ENCODE measurements at regions not wholly inside any gene's neighbourhood (a gene's known extent, or its start where the extent isn't known, plus 50 kb on each side); places are given as distances from the start of the nearest gene placed in this dataset.
"Not testable (repeated sequence)": the region's sequence is repeated elsewhere in the genome, so short reads cannot be mapped to it uniquely, and the experiment has no call there.

DNA sequence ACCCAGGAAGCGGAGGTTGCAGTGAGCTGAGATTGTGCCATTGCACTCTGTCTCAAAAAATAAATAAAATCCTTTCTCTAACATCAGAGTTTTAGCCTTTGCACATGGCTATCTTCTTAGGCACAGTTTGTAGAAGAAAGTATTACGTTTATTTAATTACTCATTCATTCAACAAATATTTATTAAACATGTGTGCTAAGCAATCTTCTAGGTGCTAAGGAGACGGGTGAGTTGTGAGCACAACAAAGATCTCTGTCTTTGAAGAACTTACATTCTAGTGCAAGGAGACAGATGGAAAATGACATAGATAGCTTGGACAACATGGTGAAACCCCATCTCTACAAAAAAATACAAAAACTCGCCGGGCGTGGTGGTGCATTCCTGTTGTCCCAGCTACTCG is 122.3 kb upstream of the MYO10 start:
- TF ChIP-seq, protein P1, sequence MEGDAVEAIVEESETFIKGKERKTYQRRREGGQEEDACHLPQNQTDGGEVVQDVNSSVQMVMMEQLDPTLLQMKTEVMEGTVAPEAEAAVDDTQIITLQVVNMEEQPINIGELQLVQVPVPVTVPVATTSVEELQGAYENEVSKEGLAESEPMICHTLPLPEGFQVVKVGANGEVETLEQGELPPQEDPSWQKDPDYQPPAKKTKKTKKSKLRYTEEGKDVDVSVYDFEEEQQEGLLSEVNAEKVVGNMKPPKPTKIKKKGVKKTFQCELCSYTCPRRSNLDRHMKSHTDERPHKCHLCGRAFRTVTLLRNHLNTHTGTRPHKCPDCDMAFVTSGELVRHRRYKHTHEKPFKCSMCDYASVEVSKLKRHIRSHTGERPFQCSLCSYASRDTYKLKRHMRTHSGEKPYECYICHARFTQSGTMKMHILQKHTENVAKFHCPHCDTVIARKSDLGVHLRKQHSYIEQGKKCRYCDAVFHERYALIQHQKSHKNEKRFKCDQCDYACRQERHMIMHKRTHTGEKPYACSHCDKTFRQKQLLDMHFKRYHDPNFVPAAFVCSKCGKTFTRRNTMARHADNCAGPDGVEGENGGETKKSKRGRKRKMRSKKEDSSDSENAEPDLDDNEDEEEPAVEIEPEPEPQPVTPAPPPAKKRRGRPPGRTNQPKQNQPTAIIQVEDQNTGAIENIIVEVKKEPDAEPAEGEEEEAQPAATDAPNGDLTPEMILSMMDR (IDR thresholded peaks at IDR 0.05; ENCODE audit: low read depth, low read length, missing control alignments), result no peak
- in situ Hi-C loops (cut with HindIII; ENCODE audit: low sequenced_read_pairs), result no loop called here
- no peak overlapping the region for H3K4me3 ChIP-seq (ENCODE audit: low read depth, low read length)
- no peak for DNase-seq (ENCODE audit: low read depth)

DNA sequence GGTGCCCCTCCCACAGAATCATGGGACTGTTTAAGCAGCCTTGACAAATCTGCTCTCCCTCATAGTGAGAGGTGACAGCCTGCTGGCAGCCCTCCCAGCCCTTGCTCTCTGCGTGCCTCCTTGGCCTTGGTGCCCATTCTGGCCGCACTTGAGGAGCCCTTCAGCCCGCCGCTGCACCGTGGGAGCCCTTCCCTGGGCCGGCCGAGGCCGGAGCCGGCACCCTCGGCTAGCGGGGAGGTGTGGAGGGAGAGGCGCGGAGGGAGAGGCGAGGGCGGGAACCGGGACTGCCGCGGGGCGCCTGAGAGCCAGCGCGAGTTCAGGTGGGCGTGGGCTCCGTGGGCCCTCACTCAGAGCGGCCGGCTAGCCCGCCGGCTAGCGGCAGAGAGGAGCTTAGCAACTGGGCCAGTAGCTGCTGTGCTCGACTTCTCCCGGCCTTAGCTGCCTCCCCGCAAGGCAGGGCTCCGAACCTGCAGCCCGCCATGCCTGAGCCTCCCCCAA is 125.9 kb upstream of the MYO10 start:
- TF ChIP-seq, protein P1 (IDR thresholded peaks at IDR 0.05; ENCODE audit: low read depth, low read length, missing control alignments), result peak; percentile 44
- in situ Hi-C loops (cut with HindIII; ENCODE audit: low sequenced_read_pairs), result no loop called here
- no peak for DNase-seq (ENCODE audit: low read depth)
- H3K4me3 ChIP-seq (ENCODE audit: low read depth, low read length), result no peak overlapping the region

DNA sequence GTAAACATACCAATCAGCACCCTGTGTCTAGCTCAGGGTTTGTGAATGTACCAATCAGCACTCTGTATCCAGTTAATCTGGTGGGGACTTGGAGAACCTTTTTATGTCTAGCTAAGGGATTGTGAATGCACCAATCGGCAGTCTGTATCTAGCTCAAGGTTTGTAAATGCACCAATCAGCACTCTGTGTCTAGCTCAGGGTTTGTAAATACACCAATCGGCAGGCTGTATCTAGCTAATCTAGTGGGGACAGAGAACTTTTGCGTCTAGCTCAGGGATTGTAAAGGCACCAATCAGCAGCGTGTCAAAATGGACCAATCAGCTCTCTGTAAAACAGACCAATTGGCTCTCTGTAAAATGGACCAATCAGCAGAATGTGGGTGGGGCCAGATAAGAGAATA is 126.7 kb upstream of the MYO10 start:
- H3K4me3 ChIP-seq (ENCODE audit: low read depth, low read length); in situ Hi-C loops (cut with HindIII; ENCODE audit: low sequenced_read_pairs); DNase-seq (ENCODE audit: low read depth): not testable (repeated sequence)

DNA sequence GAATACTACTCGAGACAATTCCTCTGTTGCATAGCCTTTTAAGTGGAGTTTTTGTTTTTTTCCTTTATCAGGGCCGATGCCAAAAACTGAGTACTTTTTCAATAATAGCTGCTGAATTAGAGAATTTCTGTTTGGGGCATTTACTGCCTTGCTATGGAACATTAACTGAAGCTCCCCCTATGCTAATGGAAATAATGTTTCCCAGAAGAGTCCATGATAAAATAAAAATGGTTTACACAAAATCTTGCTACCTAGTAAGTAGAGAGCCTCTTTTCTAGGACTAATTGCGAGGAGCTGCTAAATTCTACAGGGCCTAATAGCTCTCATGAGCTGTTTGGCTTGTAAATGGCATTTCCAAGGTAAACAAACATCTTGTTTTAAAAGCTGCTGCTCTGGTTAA is 128.2 kb upstream of the MYO10 start:
- DNase-seq (ENCODE audit: low read depth), result no peak
- in situ Hi-C loops (cut with HindIII; ENCODE audit: low sequenced_read_pairs), result no loop called here
- TF ChIP-seq, protein P1 (IDR thresholded peaks at IDR 0.05; ENCODE audit: low read depth, low read length, missing control alignments), result no peak
- no peak overlapping the region for H3K4me3 ChIP-seq (ENCODE audit: low read depth, low read length)

DNA sequence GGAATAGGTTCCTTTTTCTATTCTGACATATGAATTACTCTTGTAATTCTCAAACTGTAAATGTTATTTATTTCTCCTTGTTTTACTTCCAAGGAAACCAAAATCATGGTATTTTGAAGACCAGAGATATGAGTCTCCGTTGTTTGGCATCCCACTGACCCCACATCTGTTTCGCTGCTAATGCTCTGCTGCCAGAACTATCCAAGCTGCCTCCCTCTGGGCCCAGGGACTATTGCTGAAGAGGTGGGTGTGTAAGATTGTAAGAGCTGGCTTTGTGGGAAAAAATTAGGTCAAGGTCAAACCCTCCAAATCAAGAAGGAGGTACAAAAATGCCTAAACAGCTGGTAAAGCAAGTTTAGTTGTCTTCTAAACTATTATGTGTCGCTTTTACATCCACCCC is 129.4 kb upstream of the MYO10 start:
- TF ChIP-seq, protein P1 (IDR thresholded peaks at IDR 0.05; ENCODE audit: low read depth, low read length, missing control alignments), result no peak
- no peak for DNase-seq (ENCODE audit: low read depth)
- H3K4me3 ChIP-seq (ENCODE audit: low read depth, low read length), result no peak overlapping the region
- in situ Hi-C loops (cut with HindIII; ENCODE audit: low sequenced_read_pairs), result no loop called here

DNA sequence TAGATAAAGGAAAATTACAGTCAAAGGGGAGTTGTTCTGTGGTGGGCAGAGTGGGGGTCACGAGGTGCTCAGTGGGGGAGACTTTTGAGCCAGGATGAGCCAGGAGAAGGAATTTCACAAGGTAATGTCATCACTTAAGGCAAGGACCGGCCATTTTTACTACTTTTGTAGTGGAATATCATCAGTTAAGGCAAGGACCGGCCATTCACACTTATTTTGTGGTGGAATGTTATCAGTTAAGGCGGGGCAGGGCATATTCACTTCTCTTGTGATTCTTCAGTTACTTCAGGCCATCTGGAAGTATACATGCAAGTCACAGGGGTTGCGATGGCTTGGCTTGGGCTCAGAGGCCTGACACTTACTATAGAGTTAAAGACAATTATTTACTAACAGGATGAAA is 129.9 kb upstream of the MYO10 start:
- in situ Hi-C loops (cut with HindIII; ENCODE audit: low sequenced_read_pairs); H3K4me3 ChIP-seq (ENCODE audit: low read depth, low read length); DNase-seq (ENCODE audit: low read depth): not testable (repeated sequence)

DNA sequence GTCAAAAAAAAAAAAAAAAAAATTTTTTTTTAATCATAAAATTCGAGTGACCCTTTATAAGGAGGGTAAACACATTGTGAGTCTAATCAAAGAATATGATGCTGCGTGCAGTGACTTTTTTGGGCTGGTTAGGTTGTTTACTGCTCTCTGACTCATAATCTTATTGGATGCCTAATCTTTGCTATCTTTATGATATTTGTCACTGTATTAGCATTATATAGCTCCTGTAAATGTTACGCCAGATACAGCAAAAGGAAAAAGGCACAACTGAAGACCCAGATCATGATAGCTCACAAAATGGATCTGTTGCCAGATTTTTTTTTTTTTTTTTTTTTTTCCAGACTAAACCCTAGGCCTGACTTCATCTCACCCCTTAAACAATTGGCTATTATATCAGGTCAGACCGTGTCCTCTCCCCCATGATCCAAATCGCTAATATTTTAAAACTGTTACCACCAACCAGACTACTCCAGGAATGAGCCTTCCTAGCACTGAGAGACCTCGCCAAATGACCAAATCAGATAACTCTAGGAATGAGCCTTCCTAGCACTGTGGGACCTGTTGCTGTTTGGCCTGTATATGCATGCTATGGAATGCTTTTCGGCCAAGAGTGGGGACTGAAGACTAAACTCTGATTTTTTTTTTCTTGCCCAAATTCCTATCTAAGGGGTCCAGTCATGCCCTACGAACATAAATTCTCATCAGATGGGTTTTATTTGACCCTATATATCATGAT is 131.7 kb upstream of the MYO10 start:
- in situ Hi-C loops (cut with HindIII; ENCODE audit: low sequenced_read_pairs), result no loop called here
- TF ChIP-seq, protein P1 (IDR thresholded peaks at IDR 0.05; ENCODE audit: low read depth, low read length, missing control alignments), result no peak
- no peak for DNase-seq (ENCODE audit: low read depth)
- no peak overlapping the region for H3K4me3 ChIP-seq (ENCODE audit: low read depth, low read length)

Measured in astrocyte of the cerebellum (primary cell).